Parathyroid adenoma (tissue), 2 donors: ENCODE measurements at regions not wholly inside any gene's neighbourhood (a gene's known extent, or its start where the extent isn't known, plus 50 kb on each side); places are given as distances from the start of the nearest gene placed in this dataset.

Experiments
- H2AFZ ChIP-seq: fragments of 300-600 bp; sonication (generic); one replicate; pipeline ENCODE4 v1.7.0; 2017; ENCODE audit warnings: antibody characterized with exemption, mild to moderate bottlenecking
- H3K27ac ChIP-seq: fragments of 300-600 bp; sonication (generic); one replicate; pipeline ENCODE4 v1.7.0; 2017
- H3K27me3 ChIP-seq: fragments of 300-600 bp; sonication (generic); one replicate; pipeline ENCODE4 v1.7.0; 2017; ENCODE audit warnings: low read length; ENCODE audit not compliant: control insufficient read depth, insufficient read depth
- H3K36me3 ChIP-seq: fragments of 300-600 bp; sonication (generic); one replicate; pipeline ENCODE4 v1.7.0; 2017; ENCODE audit warnings: low read length; ENCODE audit not compliant: control insufficient read depth, insufficient read depth
- H3K4me1 ChIP-seq: fragments of 300-600 bp; sonication (generic); one replicate; pipeline ENCODE4 v1.7.0; 2017; ENCODE audit warnings: control low read depth
- H3K4me2 ChIP-seq: fragments of 300-600 bp; sonication (generic); one replicate; pipeline ENCODE4 v1.7.0; 2017; ENCODE audit warnings: low read length
- H3K4me3 ChIP-seq: fragments of 300-600 bp; sonication (generic); one replicate; pipeline ENCODE4 v1.7.0; 2017; ENCODE audit warnings: low read depth, low read length
- H3K79me2 ChIP-seq: fragments of 300-600 bp; sonication (generic); one replicate; pipeline ENCODE4 v1.7.0; 2017; ENCODE audit warnings: control low read depth
- H3K9ac ChIP-seq: fragments of 300-600 bp; sonication (generic); one replicate; pipeline ENCODE4 v1.7.0; 2017; ENCODE audit warnings: mild to moderate bottlenecking
- H3K9me3 ChIP-seq: fragments of 300-600 bp; sonication (generic); one replicate; pipeline ENCODE4 v1.7.0; 2017; ENCODE audit warnings: low read length; ENCODE audit not compliant: control insufficient read depth
- CTCF ChIP-seq: fragments of 300-600 bp; sonication (generic); IDR thresholded peaks from one replicate; pipeline ENCODE4 v1.7.0; 2017; ENCODE audit warnings: antibody characterized with exemption, mild to moderate bottlenecking
- donor health status: primary hyperparathyroidism.

DNA sequence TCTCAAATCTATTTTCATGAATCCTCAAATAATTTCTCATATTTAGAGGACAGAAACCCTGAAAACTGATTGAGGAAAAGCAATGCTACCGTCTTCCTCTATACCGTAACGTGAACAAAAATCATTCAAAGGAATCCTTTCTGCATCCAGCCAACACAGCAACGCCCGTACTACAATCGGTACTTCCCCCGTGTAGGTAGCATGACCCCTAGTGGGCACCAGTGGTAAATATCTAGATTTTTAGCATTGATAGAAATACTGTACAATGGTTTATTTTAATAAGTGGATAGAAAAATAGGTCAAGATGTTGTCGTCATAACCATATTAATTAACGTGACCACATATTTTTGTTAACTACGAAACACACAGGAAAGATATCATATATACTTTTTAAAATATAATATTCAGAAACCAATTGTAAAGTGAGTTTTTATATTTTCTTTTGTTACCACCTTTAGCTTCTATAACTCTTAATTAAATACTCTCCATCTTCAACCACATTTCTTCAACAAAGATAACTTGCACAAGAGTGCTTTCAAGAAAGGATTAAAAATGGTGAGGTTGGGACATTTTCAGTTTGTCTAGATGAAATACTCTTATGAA, 194.1 kb downstream of the SS18 start:
- TF ChIP-seq CTCF = peak; percentile 29

GRCh38 chr18:25895518-25895917, 194.9 kb downstream of the SS18 start:
- Histone ChIP-seq H3K36me3 (no peaks in the 10 kb centered on the region), H3K9ac (no peak overlapping the region), H3K27ac (no peak overlapping the region)

More for the DNA sequence above, 194.1 kb downstream of the SS18 start:
- Histone ChIP-seq H3K79me2 (no peaks in the 10 kb centered on the region), H3K27me3 (no peaks in the 10 kb centered on the region), H3K4me1 (no peaks in the 10 kb centered on the region), H3K4me3 (no peak overlapping the region), H3K9ac (no peak overlapping the region), H3K36me3 (no peaks in the 10 kb centered on the region), H3K27ac (no peak overlapping the region), H3K9me3 (no peaks in the 10 kb centered on the region), H2AFZ (no peak overlapping the region), H3K4me2 (no peak overlapping the region)

GRCh38 chr18:25886283-25886682, 204.1 kb downstream of the SS18 start:
- Histone ChIP-seq H3K79me2 (no peaks in the 10 kb centered on the region), H3K9me3 (no peaks in the 10 kb centered on the region), H3K9ac (no peak overlapping the region), H3K27ac (no peak overlapping the region), H3K27me3 (no peaks in the 10 kb centered on the region), H3K36me3 (no peaks in the 10 kb centered on the region), H3K4me3 (no peak overlapping the region), H2AFZ (no peak overlapping the region), H3K4me2 (no peak overlapping the region), H3K4me1 (no peaks in the 10 kb centered on the region)
- TF ChIP-seq CTCF = no peak

More at GRCh38 chr18:25895518-25895917, 194.9 kb downstream of the SS18 start:
- Histone ChIP-seq H3K4me2 (no peak overlapping the region), H3K4me1 (no peaks in the 10 kb centered on the region), H3K9me3 (no peaks in the 10 kb centered on the region), H2AFZ (no peak overlapping the region), H3K4me3 (no peak overlapping the region), H3K27me3 (no peaks in the 10 kb centered on the region), H3K79me2 (no peaks in the 10 kb centered on the region)
- no peak for TF ChIP-seq CTCF

GRCh38 chr18:25883091-25883490, 207.3 kb downstream of the SS18 start:
- H2AFZ ChIP-seq = no peak overlapping the region

More at GRCh38 chr18:25883091-25883490, 207.3 kb downstream of the SS18 start:
- H3K9ac ChIP-seq = no peak overlapping the region
- no peaks in the 10 kb centered on the region for H3K36me3 ChIP-seq
- no peak overlapping the region for H3K27ac ChIP-seq
- H3K27me3 ChIP-seq = no peaks in the 10 kb centered on the region
- no peaks in the 10 kb centered on the region for H3K4me1 ChIP-seq
- no peak for TF ChIP-seq CTCF
- H3K4me2 ChIP-seq = no peak overlapping the region
- H3K9me3 ChIP-seq = no peaks in the 10 kb centered on the region
- H3K79me2 ChIP-seq = no peaks in the 10 kb centered on the region
- no peak overlapping the region for H3K4me3 ChIP-seq
